AG10803 (cell line): ENCODE measurements at regions not wholly inside any gene's neighbourhood (a gene's known extent, or its start where the extent isn't known, plus 50 kb on each side); places are given as distances from the start of the nearest gene placed in this dataset.
"Not testable (repeated sequence)": the region's sequence is repeated elsewhere in the genome, so short reads cannot be mapped to it uniquely, and the experiment has no call there.

Experiments used
- DNase-seq: peaks from one replicate; pipeline ENCODE4 v3.0.0; 2010; ENCODE audit warnings: low read depth
- H3K4me3 ChIP-seq: 2 replicates; pipeline ENCODE4 v1.5.1; 2011; ENCODE audit warnings: mild to moderate bottlenecking, low read length, control low read depth
- TF ChIP-seq, protein P1 (sequence below): conservative IDR thresholded peaks from 2 replicates; pipeline ENCODE4 v1.5.1; 2011; ENCODE audit warnings: mild to moderate bottlenecking, low read length, control low read depth, inconsistent platforms

DNA sequence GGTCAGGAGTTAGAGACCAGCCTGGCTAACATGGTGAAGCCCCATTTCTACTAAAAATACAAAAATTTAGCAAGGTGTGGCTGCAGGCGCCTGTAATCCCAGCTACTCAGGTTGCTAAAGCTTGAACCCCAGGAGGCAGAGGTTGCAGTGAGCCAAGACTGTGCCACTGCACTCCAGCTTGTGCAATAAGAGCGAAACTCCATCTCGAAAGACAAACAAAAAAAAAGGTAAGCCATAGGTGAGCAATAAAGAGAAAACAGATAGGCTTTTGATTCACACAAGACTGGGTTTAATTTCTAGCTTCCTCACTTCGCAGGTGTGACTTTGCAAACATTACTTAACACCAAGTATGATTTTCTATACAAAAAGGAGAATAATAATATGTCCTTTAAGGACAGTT is 72.3 kb upstream of the ACBD5 start:
- TF ChIP-seq, protein P1, sequence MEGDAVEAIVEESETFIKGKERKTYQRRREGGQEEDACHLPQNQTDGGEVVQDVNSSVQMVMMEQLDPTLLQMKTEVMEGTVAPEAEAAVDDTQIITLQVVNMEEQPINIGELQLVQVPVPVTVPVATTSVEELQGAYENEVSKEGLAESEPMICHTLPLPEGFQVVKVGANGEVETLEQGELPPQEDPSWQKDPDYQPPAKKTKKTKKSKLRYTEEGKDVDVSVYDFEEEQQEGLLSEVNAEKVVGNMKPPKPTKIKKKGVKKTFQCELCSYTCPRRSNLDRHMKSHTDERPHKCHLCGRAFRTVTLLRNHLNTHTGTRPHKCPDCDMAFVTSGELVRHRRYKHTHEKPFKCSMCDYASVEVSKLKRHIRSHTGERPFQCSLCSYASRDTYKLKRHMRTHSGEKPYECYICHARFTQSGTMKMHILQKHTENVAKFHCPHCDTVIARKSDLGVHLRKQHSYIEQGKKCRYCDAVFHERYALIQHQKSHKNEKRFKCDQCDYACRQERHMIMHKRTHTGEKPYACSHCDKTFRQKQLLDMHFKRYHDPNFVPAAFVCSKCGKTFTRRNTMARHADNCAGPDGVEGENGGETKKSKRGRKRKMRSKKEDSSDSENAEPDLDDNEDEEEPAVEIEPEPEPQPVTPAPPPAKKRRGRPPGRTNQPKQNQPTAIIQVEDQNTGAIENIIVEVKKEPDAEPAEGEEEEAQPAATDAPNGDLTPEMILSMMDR: no peak
- no peak for DNase-seq
- no peak overlapping the region for H3K4me3 ChIP-seq

DNA sequence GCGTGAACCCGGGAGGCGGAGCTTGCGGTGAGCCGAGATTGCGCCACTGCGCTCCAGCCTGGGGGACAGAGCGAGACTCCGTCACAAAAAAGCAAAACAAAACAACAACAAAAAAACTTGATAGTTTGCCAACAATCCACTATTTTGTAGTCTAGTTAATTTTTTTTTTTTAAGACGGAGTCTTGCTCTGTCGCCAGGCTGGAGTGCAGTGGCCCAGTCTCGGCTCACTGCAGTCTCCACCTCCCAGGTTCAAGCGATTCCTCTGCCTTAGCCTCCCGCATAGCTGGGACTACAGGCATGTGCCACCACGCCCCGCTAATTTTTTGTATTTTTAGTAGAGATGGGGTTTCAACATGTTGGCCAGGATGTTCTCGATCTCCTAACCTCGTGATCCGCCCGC is 71.2 kb upstream of the ACBD5 start:
- not testable (repeated sequence) for H3K4me3 ChIP-seq, DNase-seq

DNA sequence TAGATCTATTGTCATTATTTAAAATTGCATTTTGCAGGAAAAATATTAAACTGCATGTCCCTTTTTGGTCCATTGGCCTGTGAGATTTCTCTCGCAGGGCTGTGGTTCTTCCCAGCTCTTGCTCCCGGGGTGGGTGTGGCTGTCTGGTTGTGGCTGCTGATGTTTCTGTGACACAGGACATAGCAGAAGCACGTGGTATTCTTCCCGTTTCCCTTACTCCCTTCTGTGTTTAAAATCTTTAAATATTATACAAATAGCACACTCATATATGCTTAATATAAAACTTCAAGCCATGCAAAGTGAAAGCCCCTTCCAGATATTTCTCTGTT is 57.9 kb upstream of the ACBD5 start:
- DNase-seq, H3K4me3 ChIP-seq: not testable (repeated sequence)

DNA sequence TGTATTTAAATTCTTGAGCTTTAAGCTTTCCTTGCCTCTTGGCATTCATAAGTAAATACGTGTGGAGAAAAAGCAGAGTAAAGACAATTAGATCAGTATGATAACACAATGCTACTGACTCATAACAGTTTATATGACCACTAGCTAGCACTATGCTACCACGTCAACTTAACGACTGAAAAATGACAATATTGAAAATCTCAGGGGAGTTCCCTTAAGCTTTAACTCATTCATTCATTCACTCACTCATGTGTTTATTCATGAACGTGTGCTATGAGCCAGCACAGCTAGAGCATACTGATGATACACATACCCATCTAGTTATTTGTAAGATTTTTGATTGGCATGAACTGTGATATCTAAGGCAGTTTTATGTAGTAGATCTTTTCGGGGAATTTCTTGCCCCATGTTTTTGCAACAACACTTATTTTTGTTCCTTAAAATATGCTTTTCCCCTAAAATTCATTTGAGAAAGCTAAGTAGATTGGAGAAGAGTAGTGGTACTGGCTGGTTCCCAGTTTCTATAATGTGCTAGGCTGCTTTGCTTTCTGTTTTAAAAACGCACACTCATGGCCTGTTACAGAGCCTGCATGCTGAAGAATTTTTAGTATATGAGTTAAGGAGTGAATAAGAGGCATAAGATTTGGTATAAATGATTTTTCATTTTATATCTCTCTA is 57.4 kb upstream of the ACBD5 start:
- H3K4me3 ChIP-seq: no peak overlapping the region
- TF ChIP-seq, protein P1: no peak
- DNase-seq: no peak

DNA sequence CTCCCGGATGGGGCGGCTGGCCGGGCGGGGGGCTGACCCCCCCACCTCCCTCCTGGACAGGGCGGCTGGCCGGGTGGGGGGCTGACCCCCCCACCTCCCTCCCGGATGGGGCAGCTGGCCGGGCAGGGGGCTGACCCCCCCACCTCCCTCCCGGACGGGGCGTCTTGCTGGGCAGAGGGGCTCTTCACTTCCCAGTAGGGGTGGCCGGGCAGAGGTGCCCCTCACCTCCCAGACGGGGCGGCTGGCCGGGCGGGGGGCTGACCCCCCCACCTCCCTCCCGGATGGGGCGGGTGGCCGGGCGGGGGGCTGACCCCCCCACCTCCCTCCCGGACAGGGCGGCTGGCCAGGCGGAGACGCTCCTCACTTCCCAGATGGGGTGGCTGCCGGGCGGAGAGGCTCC is 55.7 kb upstream of the ACBD5 start:
- H3K4me3 ChIP-seq, DNase-seq: not testable (repeated sequence)

DNA sequence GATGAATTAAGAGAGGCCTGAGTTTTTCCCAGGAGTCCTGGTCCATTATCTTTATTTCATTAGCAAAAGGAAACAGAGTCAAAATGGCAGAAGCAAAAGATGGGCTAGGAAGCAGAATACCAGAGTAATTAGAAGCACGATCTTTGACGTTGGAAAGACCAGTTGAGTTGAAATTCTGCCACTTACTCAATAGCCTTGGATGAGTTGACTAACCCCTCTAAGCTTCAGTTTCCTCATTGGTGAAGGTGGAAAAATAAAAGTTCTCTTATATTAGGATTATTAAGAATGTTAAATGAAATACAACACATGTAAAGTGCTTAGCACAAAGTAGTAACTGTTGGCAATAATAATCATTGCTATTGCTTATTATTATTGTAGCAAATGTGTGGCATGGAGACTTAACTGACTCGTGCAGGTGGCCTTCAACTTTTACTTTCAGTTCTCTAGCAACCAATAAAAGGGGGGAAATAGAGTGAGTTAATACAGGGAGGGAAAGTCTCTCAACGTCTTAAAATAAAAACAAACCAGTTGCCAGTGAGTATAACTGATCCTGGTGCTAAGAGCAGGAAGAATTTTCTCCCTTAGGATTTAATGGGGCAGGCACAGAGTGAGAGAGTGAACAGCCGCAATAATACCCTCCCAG is 50.8 kb upstream of the ACBD5 start:
- DNase-seq, H3K4me3 ChIP-seq: not testable (repeated sequence)
